H1 (cell line): ENCODE measurements at regions not wholly inside any gene's neighbourhood (a gene's known extent, or its start where the extent isn't known, plus 50 kb on each side); places are given as distances from the start of the nearest gene placed in this dataset.

Experiments
- CTCF ChIA-PET: fragments of 300-600 bp; sonication (Branson Sonifier 250); formaldehyde crosslinking; loops from one replicate; lab custom pipeline; 2021; ENCODE audit not compliant: partially characterized antibody; lab: Charles Lee
- POLR2A ChIA-PET: fragments of 300-600 bp; sonication (Branson Sonifier 250); formaldehyde crosslinking; loops from one replicate; lab custom pipeline; 2021; ENCODE audit warnings: inconsistent platforms; ENCODE audit not compliant: partially characterized antibody; lab: Charles Lee
- DNase-seq, 2 experiments: peaks; one replicate each; pipeline versions ENCODE4 v3.0.0 to v3.0.0-alpha.2; 2010 to 2022; ENCODE audit warnings: low spot score in 2 of 2, low read depth in 1 of 2, mixed read lengths in 1 of 2
- FAIRE-seq: peaks from 2 replicates; lab custom pipeline; 2011; peaks lifted over from hg19 to GRCh38; lab: Jason Lieb, UNC
- H2AFZ ChIP-seq: 2 replicates; pipeline ENCODE4 v1.8.1; 2012; ENCODE audit warnings: low read length, inconsistent platforms
- H2AK5ac ChIP-seq: 2 replicates; pipeline ENCODE4 v1.6.1; 2013; ENCODE audit warnings: low read depth, low read length
- H2BK120ac ChIP-seq: replicated peaks from 2 replicates; pipeline ENCODE3; 2013; ENCODE audit warnings: low read depth, low read length, inconsistent platforms
- H2BK12ac ChIP-seq: 2 replicates; pipeline ENCODE4 v1.6.1; 2013; ENCODE audit warnings: low read depth, low read length
- H2BK15ac ChIP-seq: 2 replicates; pipeline ENCODE4 v1.6.1; 2013; ENCODE audit warnings: low read length
- H2BK20ac ChIP-seq: 2 replicates; pipeline ENCODE4 v1.6.1; 2013; ENCODE audit warnings: low read length
- H2BK5ac ChIP-seq: 2 replicates; pipeline ENCODE4 v1.6.1; 2013; ENCODE audit warnings: low read depth, low read length
- H3K14ac ChIP-seq: 2 replicates; pipeline ENCODE4 v1.6.1; 2013; ENCODE audit warnings: inconsistent platforms; ENCODE audit not compliant: insufficient read length
- H3K18ac ChIP-seq: 2 replicates; pipeline ENCODE4 v1.6.1; 2013; ENCODE audit warnings: low read length; ENCODE audit errors: extremely low read depth
- H3K23ac ChIP-seq: 2 replicates; pipeline ENCODE4 v1.6.1; 2013; ENCODE audit warnings: inconsistent platforms; ENCODE audit not compliant: insufficient read length
- H3K23me2 ChIP-seq: 2 replicates; pipeline ENCODE4 v1.6.1; 2013; ENCODE audit warnings: low read depth, low read length
- H3K27ac ChIP-seq: 2 replicates; pipeline ENCODE4 v1.6.1; 2011; ENCODE audit warnings: low read depth, low read length, inconsistent platforms
- H3K27me3 ChIP-seq, 4 experiments: replicated peaks in 1 of 4; 1 replicate in 1 of 4; 2 replicates in 3 of 4; pipeline versions ENCODE4 v1.6.1 to v1.8.1; 2011 to 2013; ENCODE audit warnings: low read length in 3 of 4, mild to moderate bottlenecking in 3 of 4, inconsistent platforms in 2 of 4, mixed read lengths in 2 of 4, moderate library complexity in 1 of 4; ENCODE audit not compliant: control insufficient read depth in 3 of 4, insufficient read depth in 3 of 4; ENCODE audit errors: extremely low read depth in 1 of 4
- H3K36me3 ChIP-seq, 4 experiments: 2 replicates each; pipeline versions ENCODE4 v1.6.1 to v1.8.1; 2011 to 2013; ENCODE audit warnings: mild to moderate bottlenecking in 4 of 4, low read length in 3 of 4, moderate library complexity in 2 of 4, control low read depth in 1 of 4, inconsistent platforms in 1 of 4; ENCODE audit not compliant: insufficient read depth in 4 of 4, control insufficient read depth in 2 of 4
- H3K4ac ChIP-seq: replicated peaks from 2 replicates; pipeline ENCODE3; 2013; ENCODE audit warnings: low read length, low read depth, mixed read lengths, inconsistent platforms; ENCODE audit not compliant: insufficient read length
- H3K4me1 ChIP-seq, 4 experiments: replicated peaks in 1 of 4; 1 replicate in 1 of 4; 2 replicates in 3 of 4; pipeline versions ENCODE4 v1.6.1 to v1.8.1; 2011 to 2013; ENCODE audit warnings: low read length in 3 of 4, inconsistent platforms in 2 of 4, mixed read lengths in 1 of 4; ENCODE audit not compliant: insufficient read depth in 4 of 4, control insufficient read depth in 3 of 4
- H3K4me2 ChIP-seq, 2 experiments: 2 replicates each; pipeline versions ENCODE4 v1.6.1 to v1.8.1; 2011 to 2013; ENCODE audit warnings: low read depth in 2 of 2, low read length in 2 of 2, control low read depth in 1 of 2, inconsistent platforms in 1 of 2, mild to moderate bottlenecking in 1 of 2; ENCODE audit not compliant: insufficient read depth in 1 of 2
- H3K4me3 ChIP-seq, 4 experiments: fragments of 200-600, 300-600 bp in 1 of 4; sonication (generic), shearing (Covaris generic), sonication (Bioruptor Twin) in 1 of 4; 2 replicates each; pipeline versions ENCODE4 v1.5.1 to v1.8.1; 2011 to 2016; ENCODE audit warnings: low read length in 4 of 4, low read depth in 3 of 4, control low read depth in 2 of 4, inconsistent platforms in 2 of 4, mild to moderate bottlenecking in 2 of 4, mixed read lengths in 1 of 4, moderate library complexity in 1 of 4; ENCODE audit not compliant: insufficient read depth in 2 of 4; ENCODE audit errors: extremely low read depth in 1 of 4
- H3K56ac ChIP-seq: replicated peaks from 2 replicates; pipeline ENCODE3; 2013; ENCODE audit warnings: low read depth, mild to moderate bottlenecking, mixed read lengths, low read length, inconsistent platforms; ENCODE audit not compliant: insufficient read length
- H3K79me1 ChIP-seq: 2 replicates; pipeline ENCODE4 v1.6.1; 2013; ENCODE audit warnings: low read depth, low read length, control low read depth
- H3K79me2 ChIP-seq, 2 experiments: 2 replicates each; pipeline versions ENCODE4 v1.6.1 to v1.8.1; 2012 to 2013; ENCODE audit warnings: low read length in 2 of 2, mild to moderate bottlenecking in 2 of 2, inconsistent platforms in 1 of 2; ENCODE audit not compliant: insufficient read depth in 2 of 2, control insufficient read depth in 1 of 2
- H3K9ac ChIP-seq, 4 experiments: replicated peaks in 1 of 4; 1 replicate in 1 of 4; 2 replicates in 3 of 4; pipeline versions ENCODE4 v1.6.1 to v1.8.1; 2011 to 2013; ENCODE audit warnings: low read depth in 3 of 4, low read length in 3 of 4, control low read depth in 2 of 4, mild to moderate bottlenecking in 2 of 4, moderate library complexity in 2 of 4, inconsistent platforms in 1 of 4; ENCODE audit errors: extremely low read depth in 1 of 4
- H3K9me3 ChIP-seq, 2 experiments: 2 replicates each; pipeline versions ENCODE4 v1.6.1 to v1.8.1; 2012 to 2013; ENCODE audit warnings: mild to moderate bottlenecking in 2 of 2, moderate library complexity in 2 of 2, control low read depth in 1 of 2, inconsistent platforms in 1 of 2, low read depth in 1 of 2, low read length in 1 of 2, mixed read lengths in 1 of 2; ENCODE audit not compliant: insufficient read depth in 2 of 2
- H4K20me1 ChIP-seq, 2 experiments: replicated peaks in 1 of 2; 2 replicates each; pipeline versions ENCODE3 to v1.8.1; 2011 to 2013; ENCODE audit warnings: inconsistent platforms in 2 of 2, low read length in 2 of 2, mild to moderate bottlenecking in 1 of 2; ENCODE audit not compliant: insufficient read depth in 2 of 2, control insufficient read depth in 1 of 2
- H4K5ac ChIP-seq: 2 replicates; pipeline ENCODE4 v1.6.1; 2013; ENCODE audit warnings: low read length, low read depth, mixed read lengths, inconsistent platforms; ENCODE audit not compliant: insufficient read length
- H4K8ac ChIP-seq: 2 replicates; pipeline ENCODE4 v1.8.0; 2013; ENCODE audit warnings: mild to moderate bottlenecking, moderate library complexity, low read length, inconsistent platforms; ENCODE audit not compliant: insufficient read depth; ENCODE audit errors: extremely low read depth
- H4K91ac ChIP-seq: replicated peaks from 2 replicates; pipeline ENCODE3; 2013; ENCODE audit warnings: low read length, mixed read lengths, inconsistent platforms; ENCODE audit not compliant: insufficient read length
- CTBP2 ChIP-seq: IDR thresholded peaks from 2 replicates; pipeline ENCODE4 v1.7.0; 2011; ENCODE audit warnings: borderline replicate concordance, mild to moderate bottlenecking, moderate library complexity, mixed read lengths, low read length; ENCODE audit not compliant: insufficient read depth, insufficient read length
- JUND ChIP-seq: IDR thresholded peaks from 2 replicates; pipeline ENCODE4 v1.6.1; 2011; ENCODE audit warnings: mild to moderate bottlenecking, improper control_type of control experiment, low read length
- KDM1A ChIP-seq: fragments of 200-600, 300-600 bp; sonication (generic); IDR thresholded peaks from 2 replicates; pipeline ENCODE4 v1.7.1; 2016; ENCODE audit warnings: mild to moderate bottlenecking, low read length, borderline replicate concordance
- KDM4A ChIP-seq: IDR thresholded peaks from one replicate; pipeline ENCODE4 v1.7.1; 2012; ENCODE audit warnings: low read depth, mild to moderate bottlenecking, moderate library complexity, low read length, inconsistent platforms; ENCODE audit not compliant: severe bottlenecking
- SIX5 ChIP-seq: IDR thresholded peaks from 2 replicates; pipeline ENCODE4 v1.6.1; 2011; ENCODE audit warnings: mild to moderate bottlenecking, low read depth, low read length
- WGBS, 2 experiments: shearing (Covaris generic) in 1 of 2; methylation state at CpG; one replicate each; pipeline versions ENCODE4 v1.1.6 to v1.1.7; 2013 to 2015; ENCODE audit warnings: low lambda C conversion rate in 2 of 2, mixed read lengths in 2 of 2, inconsistent platforms in 1 of 2, low coverage in 1 of 2, missing lambda C conversion rate in 1 of 2; ENCODE audit not compliant: insufficient replicate concordance in 2 of 2, insufficient coverage in 1 of 2, insufficient read length in 1 of 2; ENCODE audit errors: extremely low coverage in 1 of 2, missing lambda C conversion rate in 1 of 2; 5-methylcytosine and 5-hydroxymethylcytosine counted together

- Histone ChIP-seq H3K23me2 (peaks cover 25% of the 10 kb centered on the region; the same call in 1 of the 2 replicates), H2BK120ac (no peak overlapping the region), H2BK12ac (0 out of 2 replicates have a peak overlapping the region, but pooled peaks have one; percentile 60), H3K27ac (no peak overlapping the region), H4K91ac (no peak overlapping the region), H3K27me3 (peaks cover 16 to 30% (median 25%) of the 10 kb centered on the region in 4 experiments), H2BK20ac (peak overlapping the region; percentile 86; the same call in 1 of the 2 replicates), H3K4me3 (no peak overlapping the region), H3K9ac (no peak overlapping the region), H2BK5ac (no peak overlapping the region), H4K5ac (no peak overlapping the region), H4K8ac (peak overlapping the region; percentile 5; the same call in 1 of the 2 replicates), H2AFZ (no peak overlapping the region), H3K79me1 (no peaks in the 10 kb centered on the region), H3K18ac (no peak overlapping the region), H3K56ac (no peak overlapping the region), H4K20me1 (peaks cover 0 to 3% of the 10 kb centered on the region in 2 experiments), H3K79me2 (no peaks in the 10 kb centered on the region), H2BK15ac (peak overlapping the region; percentile 72; the same call in 1 of the 2 replicates), H3K14ac (no peak overlapping the region), H3K4me1 (peaks cover 3 to 45% (median 35%) of the 10 kb centered on the region in 4 experiments), H2AK5ac (no peak overlapping the region), H3K9me3 (no peaks in the 10 kb centered on the region), H3K4ac (no peak overlapping the region), H3K23ac (no peak overlapping the region), H3K36me3 (no peaks in the 10 kb centered on the region), H3K4me2 (no peak overlapping the region)
- FAIRE-seq: no peak
- no peak for DNase-seq
- 79% methylated on average over 2 of the region's 2 CpGs; no CpG with 5 or more reads in 1 of the 2 experiments for WGBS, 2 experiments
- POLR2A ChIA-PET: interaction anchor here (1.1 to 7.7 kb wide), 4 partner anchors 10 to 108 kb away, joined by 4 to 76 read pairs (median 6); no protein-coding TSS in a partner anchor
- TF ChIP-seq SIX5: no peak
- TF ChIP-seq CTBP2: no peak
- no peak for TF ChIP-seq KDM4A
- no peak for TF ChIP-seq KDM1A
- TF ChIP-seq JUND: no peak
- CTCF ChIA-PET: interaction anchor here (0.8 to 8.4 kb wide), 10 partner anchors 10 to 108 kb away, joined by 3 to 81 read pairs (median 5); no protein-coding TSS in a partner anchor
These were observed 51.8 kb upstream of the PSD2 start for GRCh38 chr5:139743804-139744203.
